ENCODE measurements at regions not wholly inside any gene's neighbourhood (a gene's known extent, or its start where the extent isn't known, plus 50 kb on each side); places are given as distances from the start of the nearest gene placed in this dataset.

DNA sequence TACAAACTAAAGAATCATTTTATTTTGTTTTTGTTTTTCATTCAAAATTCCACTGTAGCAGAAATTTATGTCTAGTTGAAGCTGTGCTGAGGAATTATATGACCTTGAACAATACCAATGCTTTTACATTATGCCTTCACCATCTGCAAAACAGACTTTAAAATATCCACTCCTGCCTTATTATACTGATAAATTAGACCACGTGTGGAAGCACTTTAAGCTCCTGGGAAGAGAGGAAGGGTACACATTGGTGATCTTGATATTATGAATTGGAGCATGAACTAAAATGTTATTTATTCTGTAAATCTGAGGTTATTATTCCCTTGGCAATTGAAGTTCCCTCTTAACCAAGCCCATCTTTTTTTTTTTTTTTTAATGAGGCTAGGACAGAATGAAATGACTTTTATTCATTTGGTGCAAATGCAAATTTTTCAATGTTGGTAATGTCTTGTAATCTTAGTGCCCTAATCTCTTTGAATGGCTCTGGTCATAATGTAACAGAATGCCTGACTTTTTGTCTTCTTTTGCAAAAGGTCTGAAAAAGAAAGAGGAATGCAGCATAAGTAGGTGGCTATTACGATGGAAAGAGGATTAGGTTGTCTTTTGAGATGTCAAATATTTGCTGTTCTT is 139.9 kb upstream of the COBL start:
- ChIA-PET POLR2A (no interaction called here), CTCF (no interaction called here)
- no peak overlapping the region for H3K4me3 ChIP-seq (ENCODE audit: low read depth, low read length)
- TF ChIP-seq, protein P1, sequence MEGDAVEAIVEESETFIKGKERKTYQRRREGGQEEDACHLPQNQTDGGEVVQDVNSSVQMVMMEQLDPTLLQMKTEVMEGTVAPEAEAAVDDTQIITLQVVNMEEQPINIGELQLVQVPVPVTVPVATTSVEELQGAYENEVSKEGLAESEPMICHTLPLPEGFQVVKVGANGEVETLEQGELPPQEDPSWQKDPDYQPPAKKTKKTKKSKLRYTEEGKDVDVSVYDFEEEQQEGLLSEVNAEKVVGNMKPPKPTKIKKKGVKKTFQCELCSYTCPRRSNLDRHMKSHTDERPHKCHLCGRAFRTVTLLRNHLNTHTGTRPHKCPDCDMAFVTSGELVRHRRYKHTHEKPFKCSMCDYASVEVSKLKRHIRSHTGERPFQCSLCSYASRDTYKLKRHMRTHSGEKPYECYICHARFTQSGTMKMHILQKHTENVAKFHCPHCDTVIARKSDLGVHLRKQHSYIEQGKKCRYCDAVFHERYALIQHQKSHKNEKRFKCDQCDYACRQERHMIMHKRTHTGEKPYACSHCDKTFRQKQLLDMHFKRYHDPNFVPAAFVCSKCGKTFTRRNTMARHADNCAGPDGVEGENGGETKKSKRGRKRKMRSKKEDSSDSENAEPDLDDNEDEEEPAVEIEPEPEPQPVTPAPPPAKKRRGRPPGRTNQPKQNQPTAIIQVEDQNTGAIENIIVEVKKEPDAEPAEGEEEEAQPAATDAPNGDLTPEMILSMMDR (IDR thresholded peaks at IDR 0.05; ENCODE audit: insufficient read depth, low read length, missing control alignments) = no peak
- no peak for DNase-seq (ENCODE audit: low read depth, low spot score)

DNA sequence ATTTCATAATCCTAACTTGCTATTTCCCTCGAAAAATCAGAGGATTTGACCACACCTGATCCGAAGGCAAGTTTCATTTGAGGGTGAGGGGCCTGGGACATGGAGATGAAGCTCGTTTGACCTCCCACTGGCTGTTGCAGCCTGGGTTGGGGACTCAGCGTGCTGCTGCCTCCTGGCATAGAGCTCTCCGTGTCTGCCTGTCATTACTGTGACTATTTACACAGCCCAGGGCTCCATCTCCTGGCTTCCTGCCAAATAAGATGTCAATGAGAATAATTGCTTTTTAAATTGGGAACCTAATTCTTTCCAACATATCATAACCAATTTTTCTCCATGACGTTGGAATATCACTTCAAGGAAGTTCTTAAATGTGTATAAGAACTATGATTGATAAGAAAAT is 139.3 kb upstream of the COBL start:
- TF ChIP-seq, protein P1 (IDR thresholded peaks at IDR 0.05; ENCODE audit: insufficient read depth, low read length, missing control alignments) = no peak
- CTCF ChIA-PET = no interaction called here
- no peak overlapping the region for H3K4me3 ChIP-seq (ENCODE audit: low read depth, low read length)
- POLR2A ChIA-PET = no interaction called here
- DNase-seq (ENCODE audit: low read depth, low spot score) = no peak

DNA sequence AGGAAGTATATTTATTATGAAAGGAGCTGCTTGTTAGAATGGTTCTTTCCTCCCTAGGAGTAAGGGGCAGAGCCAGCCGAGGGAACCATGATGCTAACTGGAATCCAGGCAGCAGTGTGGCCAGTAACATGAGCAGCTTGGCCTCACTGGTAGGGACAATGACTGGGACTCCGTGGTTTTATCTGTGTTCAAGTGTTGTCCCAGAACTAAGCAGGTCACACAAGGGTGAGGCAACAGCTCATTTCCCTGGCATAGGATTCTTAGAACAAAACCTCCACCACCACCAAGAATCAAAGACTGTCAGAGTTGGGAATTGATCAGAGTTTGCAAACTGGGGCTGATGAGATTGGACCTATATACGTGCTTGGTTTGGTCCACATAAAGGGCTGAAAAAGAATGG is 138.9 kb upstream of the COBL start:
- H3K4me3 ChIP-seq (ENCODE audit: low read depth, low read length) = no peak overlapping the region
- CTCF ChIA-PET = no interaction called here
- TF ChIP-seq, protein P1 (IDR thresholded peaks at IDR 0.05; ENCODE audit: insufficient read depth, low read length, missing control alignments) = no peak
- POLR2A ChIA-PET = no interaction called here
- no peak for DNase-seq (ENCODE audit: low read depth, low spot score)

DNA sequence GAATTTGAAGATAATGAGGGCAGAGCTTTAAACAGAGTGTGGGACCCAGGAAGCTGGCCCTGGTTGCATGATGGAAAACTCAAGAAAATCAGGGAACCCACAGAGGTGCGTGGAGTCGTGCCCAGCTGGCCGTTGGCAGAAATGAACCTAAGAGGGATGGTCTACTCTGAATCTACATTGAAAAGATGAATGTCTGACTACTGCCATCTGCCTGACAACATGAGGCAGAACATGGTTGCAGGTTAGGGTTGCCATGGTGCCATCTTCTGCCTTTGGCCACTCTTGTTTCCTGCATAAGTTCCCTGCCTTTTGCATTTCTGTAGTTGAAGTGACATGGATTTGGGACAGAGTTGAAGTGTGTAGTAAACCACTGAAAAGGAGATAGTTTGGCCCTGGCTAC is 138.5 kb upstream of the COBL start:
- POLR2A ChIA-PET = no interaction called here
- no peak for DNase-seq (ENCODE audit: low read depth, low spot score)
- CTCF ChIA-PET = no interaction called here

DNA sequence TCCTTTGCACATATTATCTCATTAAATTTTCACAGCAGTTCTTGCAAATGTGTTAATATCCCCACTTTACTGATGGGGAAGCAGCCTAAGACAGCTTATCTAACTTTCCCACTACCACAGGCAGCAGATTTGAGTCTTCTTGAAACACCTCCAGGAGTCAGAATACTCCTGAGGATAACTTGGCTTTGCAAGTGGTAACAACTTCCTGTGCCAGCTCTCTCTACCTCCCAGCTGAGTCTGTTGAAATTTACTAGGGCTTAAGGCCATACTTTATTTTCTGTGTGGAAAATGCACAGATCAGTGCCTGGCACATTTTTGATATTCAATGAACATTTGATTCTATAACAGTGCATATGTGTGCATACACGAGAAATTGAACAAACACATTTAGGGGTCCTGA is 136.1 kb upstream of the COBL start:
- TF ChIP-seq, protein P1 (IDR thresholded peaks at IDR 0.05; ENCODE audit: insufficient read depth, low read length, missing control alignments) = no peak
- CTCF ChIA-PET = no interaction called here
- no peak for DNase-seq (ENCODE audit: low read depth, low spot score)
- POLR2A ChIA-PET = no interaction called here
- H3K4me3 ChIP-seq (ENCODE audit: low read depth, low read length) = no peak overlapping the region

More for the DNA sequence above, 138.5 kb upstream of the COBL start:
- H3K4me3 ChIP-seq (ENCODE audit: low read depth, low read length) = no peak overlapping the region
- TF ChIP-seq, protein P1 (IDR thresholded peaks at IDR 0.05; ENCODE audit: insufficient read depth, low read length, missing control alignments) = no peak

DNA sequence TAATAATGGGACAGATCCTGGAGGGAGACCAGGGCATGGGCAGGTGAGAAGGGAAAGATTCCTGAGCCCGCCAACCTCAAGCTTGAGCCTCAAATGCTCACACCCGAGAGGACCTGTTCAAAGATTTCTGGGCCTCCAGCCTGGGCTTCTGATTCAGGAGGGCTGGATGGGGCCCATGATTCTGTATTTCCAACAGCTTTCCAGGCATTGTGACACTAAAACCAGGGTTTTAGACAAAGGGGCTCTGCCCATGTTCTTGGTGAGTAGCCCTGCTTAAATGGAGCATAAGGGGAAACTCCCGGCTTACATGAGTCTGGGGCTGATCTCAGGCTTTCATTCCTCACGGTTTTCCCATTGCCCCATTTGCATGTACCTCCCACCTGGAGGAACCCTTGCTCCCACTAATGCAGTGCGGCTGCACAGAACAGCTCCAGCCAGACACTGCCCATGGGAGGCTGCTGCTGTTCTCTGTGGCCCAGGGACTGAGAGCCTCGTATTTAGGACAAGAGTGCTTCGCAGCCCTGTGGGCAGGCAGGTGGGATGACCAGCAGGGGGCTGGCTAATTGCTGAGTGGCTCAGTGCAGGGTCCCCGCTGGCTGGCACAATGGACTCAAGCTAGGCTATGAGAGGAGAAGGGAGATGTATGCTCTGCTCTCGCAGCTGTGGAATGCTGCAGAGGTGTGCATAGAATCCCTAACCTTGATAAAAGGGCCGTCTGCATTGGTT is 135.3 kb upstream of the COBL start:
- ChIA-PET POLR2A (no interaction called here), CTCF (no interaction called here)
- H3K4me3 ChIP-seq (ENCODE audit: low read depth, low read length) = no peak overlapping the region
- TF ChIP-seq, protein P1 (IDR thresholded peaks at IDR 0.05; ENCODE audit: insufficient read depth, low read length, missing control alignments) = no peak
- DNase-seq (ENCODE audit: low read depth, low spot score) = no peak
